ENCODE measurements at regions not wholly inside any gene's neighbourhood (a gene's known extent, or its start where the extent isn't known, plus 50 kb on each side); places are given as distances from the start of the nearest gene placed in this dataset.
"Not testable (repeated sequence)": the region's sequence is repeated elsewhere in the genome, so short reads cannot be mapped to it uniquely, and the experiment has no call there.

GRCh38 chr17:20774472-20775135 is 195.1 kb downstream of the CDRT15L2 start:
- no peak for DNase-seq

- DNase-seq = no peak
Observed at GRCh38 chr17:20775331-20775730, 195.8 kb downstream of the CDRT15L2 start.

- no peak for DNase-seq
Observed at GRCh38 chr17:20779521-20779920, 200.0 kb downstream of the CDRT15L2 start.

GRCh38 chr17:20781260-20781659 is 201.7 kb downstream of the CDRT15L2 start:
- DNase-seq = no peak

GRCh38 chr17:20781869-20782268 is 202.3 kb downstream of the CDRT15L2 start:
- DNase-seq = not testable (repeated sequence)

- no peak for DNase-seq
Observed at GRCh38 chr17:20783091-20783490, 203.6 kb downstream of the CDRT15L2 start.

- no peak for DNase-seq
Observed at GRCh38 chr17:20784100-20784665, 204.7 kb downstream of the CDRT15L2 start.

GRCh38 chr17:20787281-20787680 is 207.8 kb downstream of the CDRT15L2 start:
- DNase-seq = no peak

- no peak for DNase-seq
Observed at GRCh38 chr17:20791626-20792025, 212.1 kb downstream of the CDRT15L2 start.

- peak; percentile 2 for DNase-seq
Observed at GRCh38 chr17:20794532-20794931, 215.0 kb downstream of the CDRT15L2 start.

GRCh38 chr17:20797292-20797691 is 217.8 kb downstream of the CDRT15L2 start:
- peak; percentile 27 for DNase-seq

- DNase-seq = no peak
Observed at GRCh38 chr17:20800146-20800545, 220.6 kb downstream of the CDRT15L2 start.

GRCh38 chr17:20805751-20806150 is 226.2 kb downstream of the CDRT15L2 start:
- no peak for DNase-seq

- DNase-seq = not testable (repeated sequence)
Observed at GRCh38 chr17:20807566-20807965, 228.0 kb downstream of the CDRT15L2 start.

- DNase-seq = not testable (repeated sequence)
Observed at GRCh38 chr17:20815410-20815809, 227.4 kb downstream of the USP22 start.

GRCh38 chr17:20823905-20824304 is 218.9 kb downstream of the USP22 start:
- no peak for DNase-seq

GRCh38 chr17:20825539-20825938 is 217.3 kb downstream of the USP22 start:
- DNase-seq = no peak

GRCh38 chr17:20840453-20840852 is 202.4 kb downstream of the USP22 start:
- not testable (repeated sequence) for DNase-seq

GRCh38 chr17:20840987-20841865 is 201.6 kb downstream of the USP22 start:
- DNase-seq = not testable (repeated sequence)

GRCh38 chr17:20842012-20842411 is 200.8 kb downstream of the USP22 start:
- DNase-seq = not testable (repeated sequence)

- not testable (repeated sequence) for DNase-seq
Observed at GRCh38 chr17:20843261-20843660, 199.6 kb downstream of the USP22 start.

- peak; percentile 47 for DNase-seq
Observed at GRCh38 chr17:20843799-20844553, 198.8 kb downstream of the USP22 start.

- peak; percentile 4 for DNase-seq
Observed at GRCh38 chr17:20848869-20849443, 193.9 kb downstream of the USP22 start.

All from activated CD4-positive, alpha-beta T cell treated with anti-CD3 and anti-CD28 coated beads, Interleukin-2, Interleukin-6, amounts not matched to agents 100 ng/mL and 50 ng/mL, durations not matched to agents 16 hours and 8 hours (primary cell).